Epidermal melanocyte (primary cell): ENCODE measurements at regions not wholly inside any gene's neighbourhood (a gene's known extent, or its start where the extent isn't known, plus 50 kb on each side); places are given as distances from the start of the nearest gene placed in this dataset.
"Not testable (repeated sequence)": the region's sequence is repeated elsewhere in the genome, so short reads cannot be mapped to it uniquely, and the experiment has no call there.

Experiments
- DNase-seq: peaks from one replicate; pipeline ENCODE4 v3.0.0; 2011; ENCODE audit warnings: low spot score; ENCODE audit not compliant: insufficient read length

GRCh38 chr9:7479300-7479699 lies 320.3 kb downstream of the DMAC1 start:
- DNase-seq, result no peak

- no peak for DNase-seq
Observed at GRCh38 chr9:7478646-7479045, 320.9 kb downstream of the DMAC1 start.

- DNase-seq, result no peak
Observed at GRCh38 chr9:7467186-7467585, 332.4 kb downstream of the DMAC1 start.

- no peak for DNase-seq
Observed at GRCh38 chr9:7461791-7462190, 337.8 kb downstream of the DMAC1 start.

- no peak for DNase-seq
Observed at GRCh38 chr9:7456793-7457530, 342.6 kb downstream of the DMAC1 start.

GRCh38 chr9:7456377-7456776 lies 343.2 kb downstream of the DMAC1 start:
- no peak for DNase-seq

GRCh38 chr9:7454624-7455023 lies 345.0 kb downstream of the DMAC1 start:
- DNase-seq, result no peak

GRCh38 chr9:7452378-7452777 lies 347.2 kb downstream of the DMAC1 start:
- DNase-seq, result no peak

GRCh38 chr9:7451062-7451461 lies 348.5 kb downstream of the DMAC1 start:
- no peak for DNase-seq

- DNase-seq, result no peak
Observed at GRCh38 chr9:7443541-7443940, 356.0 kb downstream of the DMAC1 start.

- DNase-seq, result no peak
Observed at GRCh38 chr9:7439355-7439995, 360.1 kb downstream of the DMAC1 start.

- no peak for DNase-seq
Observed at GRCh38 chr9:7436754-7437153, 362.8 kb downstream of the DMAC1 start.

- no peak for DNase-seq
Observed at GRCh38 chr9:7433508-7434292, 365.9 kb downstream of the DMAC1 start.

GRCh38 chr9:7432989-7433388 lies 366.6 kb downstream of the DMAC1 start:
- DNase-seq, result no peak

GRCh38 chr9:7417397-7417796 lies 382.2 kb downstream of the DMAC1 start:
- DNase-seq, result not testable (repeated sequence)

GRCh38 chr9:7415836-7416235 lies 383.7 kb downstream of the DMAC1 start:
- DNase-seq, result no peak

GRCh38 chr9:7408845-7409244 lies 390.7 kb downstream of the DMAC1 start:
- DNase-seq, result no peak

GRCh38 chr9:7407246-7407645 lies 392.3 kb downstream of the DMAC1 start:
- no peak for DNase-seq

- no peak for DNase-seq
Observed at GRCh38 chr9:7405924-7406604, 393.5 kb downstream of the DMAC1 start.

- no peak for DNase-seq
Observed at GRCh38 chr9:7403839-7404487, 395.6 kb downstream of the DMAC1 start.

GRCh38 chr9:7403028-7403389 lies 396.6 kb downstream of the DMAC1 start:
- no peak for DNase-seq
